ENCODE measurements at regions not wholly inside any gene's neighbourhood (a gene's known extent, or its start where the extent isn't known, plus 50 kb on each side); places are given as distances from the start of the nearest gene placed in this dataset.
"Not testable (repeated sequence)": the region's sequence is repeated elsewhere in the genome, so short reads cannot be mapped to it uniquely, and the experiment has no call there.

DNA sequence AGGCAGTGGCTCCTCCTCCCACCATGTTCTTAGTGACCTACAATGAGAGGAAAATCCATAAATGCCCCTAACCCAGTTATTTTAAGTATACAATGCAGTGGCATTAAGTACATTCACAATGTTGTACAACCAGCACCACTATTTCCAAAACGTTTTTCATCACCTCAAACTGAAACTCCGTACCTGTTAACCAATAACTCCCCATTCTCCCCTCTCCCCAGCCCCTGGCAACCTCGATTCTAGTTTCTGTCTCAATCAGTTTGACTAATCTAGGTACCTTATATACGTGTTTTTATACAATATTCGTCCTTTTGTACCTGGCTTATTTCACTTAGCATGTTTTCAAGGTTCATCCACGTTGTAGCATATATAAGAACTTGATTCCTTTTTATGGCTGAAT lies 198.8 kb downstream of the BCL2L11 start:
- H3K27ac Mint-ChIP-seq; intact Hi-C loops (cut with micrococcal nuclease); H3K27me3 Mint-ChIP-seq (ENCODE audit: low read depth); H3K9me3 Mint-ChIP-seq; CTCF ChIA-PET; H3K36me3 Mint-ChIP-seq (ENCODE audit: low read depth): not testable (repeated sequence)
- peaks cover 17% of the 10 kb centered on the region for H3K4me1 Mint-ChIP-seq (ENCODE audit: low read depth)
- peak; percentile 15 for DNase-seq
- H3K4me3 Mint-ChIP-seq, result peak overlapping the region; percentile 27

DNA sequence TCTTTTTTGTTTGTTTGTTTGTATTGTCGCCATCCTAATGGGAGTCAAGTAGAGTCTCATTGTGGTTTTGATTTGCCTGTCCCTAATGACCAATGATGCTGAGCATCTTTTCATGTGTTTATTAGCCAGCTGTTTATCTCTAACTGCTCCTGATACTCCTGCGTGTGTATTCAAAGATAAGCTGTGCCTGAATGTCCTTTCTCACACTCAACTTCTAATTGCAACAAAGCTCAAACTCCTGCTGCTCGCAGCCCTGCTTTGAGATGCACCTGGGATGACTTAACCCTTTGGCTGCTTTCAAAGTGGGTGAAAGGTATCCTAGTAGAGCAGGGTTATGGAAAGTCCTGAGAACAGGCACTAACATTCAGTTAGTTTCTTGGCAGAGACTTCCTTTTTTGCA lies 199.6 kb downstream of the BCL2L11 start:
- DNase-seq; H3K27ac Mint-ChIP-seq; H3K4me3 Mint-ChIP-seq; CTCF ChIA-PET; H3K27me3 Mint-ChIP-seq (ENCODE audit: low read depth); intact Hi-C loops (cut with micrococcal nuclease); H3K36me3 Mint-ChIP-seq (ENCODE audit: low read depth); H3K9me3 Mint-ChIP-seq: not testable (repeated sequence)
- H3K4me1 Mint-ChIP-seq (ENCODE audit: low read depth), result peaks cover 17% of the 10 kb centered on the region

DNA sequence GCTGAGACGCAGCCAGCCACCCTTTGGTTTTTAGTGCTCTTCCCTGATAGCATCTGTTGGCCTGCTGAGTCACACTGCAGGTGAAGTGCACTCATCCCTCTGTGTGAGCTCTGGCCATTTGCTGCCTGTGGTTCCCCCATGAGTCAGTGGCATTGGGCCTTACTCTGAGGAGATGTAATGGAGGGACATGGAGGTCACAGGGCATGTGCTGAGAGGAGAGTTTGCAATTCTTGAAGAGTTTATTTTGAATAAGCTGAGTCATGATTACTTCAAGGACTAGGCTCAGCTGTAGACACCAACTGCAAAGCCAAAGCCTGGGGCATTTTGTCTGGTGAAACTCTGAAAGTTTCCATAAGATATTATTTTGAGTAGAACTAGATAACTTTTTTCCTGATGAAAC lies 200.3 kb downstream of the BCL2L11 start:
- CTCF ChIA-PET; H3K4me3 Mint-ChIP-seq; H3K36me3 Mint-ChIP-seq (ENCODE audit: low read depth); DNase-seq; intact Hi-C loops (cut with micrococcal nuclease); H3K27ac Mint-ChIP-seq; H3K27me3 Mint-ChIP-seq (ENCODE audit: low read depth); H3K9me3 Mint-ChIP-seq: not testable (repeated sequence)
- peaks cover 15% of the 10 kb centered on the region for H3K4me1 Mint-ChIP-seq (ENCODE audit: low read depth)

DNA sequence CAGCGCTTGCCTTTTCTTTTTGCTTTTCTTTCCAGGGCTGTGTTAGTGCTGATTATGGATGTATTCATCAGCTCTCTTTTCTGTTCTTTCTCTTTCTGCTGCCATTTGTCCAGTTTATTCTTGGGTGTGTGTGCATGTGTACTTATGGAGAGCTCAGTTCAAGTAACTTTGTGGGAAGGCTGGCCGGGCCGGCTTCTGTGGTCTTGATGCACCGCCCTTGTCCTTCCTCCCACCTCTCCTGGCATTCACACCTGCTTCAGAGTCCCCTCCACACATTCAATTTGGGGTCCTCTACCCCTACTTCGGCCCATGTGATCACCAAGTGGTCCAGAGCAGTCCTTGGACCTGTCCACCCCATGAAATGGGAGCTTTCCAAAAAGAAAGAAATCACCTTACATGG lies 202.7 kb downstream of the BCL2L11 start:
- intact Hi-C loops (cut with micrococcal nuclease); DNase-seq; H3K27me3 Mint-ChIP-seq (ENCODE audit: low read depth); H3K4me1 Mint-ChIP-seq (ENCODE audit: low read depth); H3K36me3 Mint-ChIP-seq (ENCODE audit: low read depth); H3K9me3 Mint-ChIP-seq; CTCF ChIA-PET; H3K4me3 Mint-ChIP-seq; H3K27ac Mint-ChIP-seq: not testable (repeated sequence)

DNA sequence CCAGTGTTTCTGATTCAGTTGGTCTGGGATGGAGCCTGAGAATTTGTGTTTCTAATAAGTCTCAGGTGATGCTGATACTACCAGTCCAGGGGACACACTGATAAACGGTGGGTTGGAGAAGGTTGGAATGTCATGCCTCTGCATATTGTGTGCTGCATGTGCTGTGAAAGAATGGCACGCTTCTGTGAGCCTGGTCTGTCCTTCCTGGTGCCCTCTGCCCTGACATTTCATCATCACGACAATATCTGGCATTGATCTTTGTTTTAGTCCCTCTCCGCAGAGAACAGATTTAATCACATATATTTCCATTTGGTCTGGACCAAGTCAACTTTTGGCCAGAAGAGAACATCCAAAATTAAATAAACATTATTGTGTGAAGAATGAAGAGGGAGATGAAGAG lies 207.0 kb downstream of the BCL2L11 start:
- H3K4me1 Mint-ChIP-seq (ENCODE audit: low read depth); H3K4me3 Mint-ChIP-seq; CTCF ChIA-PET; intact Hi-C loops (cut with micrococcal nuclease); H3K9me3 Mint-ChIP-seq; H3K36me3 Mint-ChIP-seq (ENCODE audit: low read depth); H3K27me3 Mint-ChIP-seq (ENCODE audit: low read depth); H3K27ac Mint-ChIP-seq; DNase-seq: not testable (repeated sequence)

DNA sequence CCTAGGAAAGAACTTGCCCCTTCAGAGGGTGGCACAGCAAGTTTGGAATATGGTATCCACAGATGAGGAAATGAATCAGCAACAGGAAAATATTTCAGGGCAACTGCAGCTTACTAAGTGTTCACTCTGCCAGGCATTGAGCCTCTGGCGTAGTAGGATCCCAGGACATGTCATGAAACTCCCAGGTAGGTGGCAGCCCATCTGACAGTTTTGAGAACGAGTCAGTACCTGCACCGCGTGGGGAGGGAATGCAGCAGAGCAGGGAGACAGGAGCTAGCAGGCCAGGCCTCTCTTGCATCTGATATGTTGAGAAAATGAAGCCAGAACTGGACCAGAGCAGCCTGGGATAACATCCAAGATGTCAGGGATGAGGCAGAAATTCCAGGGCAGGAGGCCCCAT lies 208.6 kb downstream of the BCL2L11 start:
- H3K27me3 Mint-ChIP-seq (ENCODE audit: low read depth); H3K36me3 Mint-ChIP-seq (ENCODE audit: low read depth); H3K9me3 Mint-ChIP-seq; H3K4me1 Mint-ChIP-seq (ENCODE audit: low read depth); CTCF ChIA-PET; H3K27ac Mint-ChIP-seq; intact Hi-C loops (cut with micrococcal nuclease); H3K4me3 Mint-ChIP-seq; DNase-seq: not testable (repeated sequence)

DNA sequence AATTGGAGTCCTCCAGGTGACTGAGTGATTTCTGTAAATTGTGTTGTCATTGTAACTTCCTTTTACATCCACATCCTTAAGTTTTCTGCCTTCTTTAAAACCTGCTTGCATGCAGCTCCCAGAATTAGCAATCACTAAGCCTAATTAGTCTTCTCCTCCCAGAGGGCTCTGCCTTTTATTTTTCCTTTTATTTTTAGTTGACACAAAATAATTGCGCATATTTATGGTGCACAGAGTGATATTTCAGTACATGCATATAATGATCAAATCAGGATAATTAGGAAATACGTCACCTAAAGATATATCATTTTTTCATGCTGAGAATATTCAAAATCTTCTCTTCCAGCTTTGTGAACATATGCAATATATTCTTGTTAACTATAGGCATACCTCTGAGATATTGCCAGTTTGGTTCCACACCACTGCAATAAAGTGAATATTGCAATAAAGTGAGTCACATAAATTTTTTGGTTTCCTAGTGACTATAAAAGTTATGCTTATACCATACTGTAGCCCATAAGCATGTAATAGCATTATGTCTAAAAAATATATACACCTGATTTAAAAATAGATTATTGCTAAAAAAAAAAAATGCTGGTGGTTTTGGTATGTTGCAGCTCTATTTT lies 210.5 kb downstream of the BCL2L11 start:
- intact Hi-C loops (cut with micrococcal nuclease); H3K36me3 Mint-ChIP-seq (ENCODE audit: low read depth); DNase-seq; H3K9me3 Mint-ChIP-seq; H3K4me3 Mint-ChIP-seq; H3K27me3 Mint-ChIP-seq (ENCODE audit: low read depth); H3K27ac Mint-ChIP-seq; H3K4me1 Mint-ChIP-seq (ENCODE audit: low read depth); CTCF ChIA-PET: not testable (repeated sequence)

DNA sequence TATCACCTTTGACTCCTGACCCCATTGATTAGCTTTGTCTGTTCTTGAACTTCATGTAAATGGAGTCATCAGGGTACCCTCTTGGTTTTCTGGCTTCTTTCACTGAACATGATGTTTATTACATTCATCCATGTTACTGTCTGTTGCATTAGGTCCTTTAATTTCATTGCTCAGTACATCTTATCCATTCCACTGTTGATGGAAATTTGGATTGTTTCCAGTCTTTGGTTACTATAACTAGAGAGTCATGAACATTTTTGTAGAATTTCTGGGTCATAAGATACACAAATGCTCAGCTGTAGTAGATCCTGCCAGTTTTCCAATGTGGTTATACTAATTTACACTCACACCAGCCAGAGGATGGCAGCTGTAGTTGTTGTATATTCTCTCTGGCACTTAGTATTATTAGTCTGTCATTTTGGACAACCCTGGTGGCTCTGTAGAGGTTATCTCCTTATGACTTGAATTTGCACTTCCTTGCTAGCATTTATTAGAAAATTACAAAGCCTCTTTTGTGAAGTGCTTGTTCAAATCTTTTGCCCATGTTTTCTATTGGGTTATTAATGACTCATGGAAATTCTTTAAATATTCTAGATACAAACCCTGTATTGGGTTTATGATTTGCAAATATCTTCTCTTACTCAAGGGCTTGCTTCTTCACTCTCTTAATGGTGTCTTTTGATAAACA lies 214.7 kb downstream of the BCL2L11 start:
- H3K4me3 Mint-ChIP-seq; CTCF ChIA-PET; H3K9me3 Mint-ChIP-seq; H3K27ac Mint-ChIP-seq; H3K27me3 Mint-ChIP-seq (ENCODE audit: low read depth); H3K36me3 Mint-ChIP-seq (ENCODE audit: low read depth); intact Hi-C loops (cut with micrococcal nuclease); DNase-seq; H3K4me1 Mint-ChIP-seq (ENCODE audit: low read depth): not testable (repeated sequence)

DNA sequence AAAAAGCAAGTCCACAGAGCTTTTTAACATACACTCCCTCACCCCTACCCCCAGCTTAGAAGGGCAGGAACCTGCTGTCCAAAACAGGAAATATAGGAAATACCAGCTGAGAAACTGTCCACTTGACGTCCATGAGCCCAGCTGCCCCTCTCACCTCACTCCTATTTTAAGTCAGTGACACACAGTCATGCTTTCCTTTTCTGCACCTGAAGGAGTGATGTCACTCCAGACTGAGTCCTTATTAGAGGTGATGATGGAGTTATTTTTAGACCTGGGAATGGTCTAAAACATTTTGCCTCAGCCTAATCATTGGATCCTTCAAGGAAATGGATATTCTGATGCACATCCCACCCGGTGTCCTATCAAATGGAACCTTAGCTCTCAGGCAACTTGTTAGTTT lies 217.8 kb downstream of the BCL2L11 start:
- H3K4me1 Mint-ChIP-seq (ENCODE audit: low read depth); H3K27me3 Mint-ChIP-seq (ENCODE audit: low read depth); H3K4me3 Mint-ChIP-seq: not testable (repeated sequence)

DNA sequence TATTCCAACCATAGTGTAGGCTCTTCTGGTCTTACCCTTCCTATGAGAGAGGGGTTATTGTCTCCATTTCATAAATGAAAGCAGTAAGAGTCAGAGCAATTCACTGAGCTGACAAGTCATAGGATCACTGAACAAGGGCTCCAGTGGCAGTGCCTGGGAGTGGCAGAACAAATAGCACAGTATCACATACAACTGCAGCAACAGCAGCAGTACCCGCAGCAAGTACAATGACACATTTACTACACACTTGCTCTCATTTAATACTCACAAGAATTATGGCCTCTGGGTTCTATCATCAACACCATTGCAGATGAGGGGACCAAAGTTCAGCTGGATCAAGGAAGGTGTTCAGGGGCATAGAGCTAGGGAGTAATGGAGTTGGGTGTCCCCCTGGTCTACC lies 218.8 kb downstream of the BCL2L11 start:
- H3K36me3 Mint-ChIP-seq (ENCODE audit: low read depth); H3K27ac Mint-ChIP-seq; intact Hi-C loops (cut with micrococcal nuclease); H3K9me3 Mint-ChIP-seq; DNase-seq; H3K4me1 Mint-ChIP-seq (ENCODE audit: low read depth); CTCF ChIA-PET; H3K27me3 Mint-ChIP-seq (ENCODE audit: low read depth); H3K4me3 Mint-ChIP-seq: not testable (repeated sequence)

More for the DNA sequence above, 217.8 kb downstream of the BCL2L11 start:
- H3K9me3 Mint-ChIP-seq; intact Hi-C loops (cut with micrococcal nuclease); H3K36me3 Mint-ChIP-seq (ENCODE audit: low read depth); DNase-seq; H3K27ac Mint-ChIP-seq; CTCF ChIA-PET: not testable (repeated sequence)

DNA sequence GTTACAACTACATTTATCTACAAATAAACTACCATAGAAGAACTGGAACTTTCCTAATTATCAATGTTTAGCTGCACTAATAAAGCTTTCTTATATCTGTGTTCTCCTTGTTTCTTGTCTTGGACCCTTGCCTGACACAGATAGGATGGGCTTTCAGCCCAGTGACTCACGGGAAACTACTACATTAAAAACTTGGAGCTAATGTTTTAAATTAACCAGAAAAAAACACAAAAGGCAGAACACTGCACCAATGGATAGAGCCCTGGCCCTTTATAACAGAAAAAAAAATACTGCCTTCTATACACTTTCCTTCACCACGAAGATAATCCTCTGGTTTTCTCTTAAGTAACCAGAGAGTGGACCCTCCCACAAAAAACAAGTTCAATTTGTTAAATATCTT lies 223.9 kb downstream of the BCL2L11 start:
- H3K9me3 Mint-ChIP-seq; CTCF ChIA-PET; intact Hi-C loops (cut with micrococcal nuclease); H3K4me3 Mint-ChIP-seq; H3K27ac Mint-ChIP-seq; H3K4me1 Mint-ChIP-seq (ENCODE audit: low read depth); DNase-seq; H3K36me3 Mint-ChIP-seq (ENCODE audit: low read depth); H3K27me3 Mint-ChIP-seq (ENCODE audit: low read depth): not testable (repeated sequence)

DNA sequence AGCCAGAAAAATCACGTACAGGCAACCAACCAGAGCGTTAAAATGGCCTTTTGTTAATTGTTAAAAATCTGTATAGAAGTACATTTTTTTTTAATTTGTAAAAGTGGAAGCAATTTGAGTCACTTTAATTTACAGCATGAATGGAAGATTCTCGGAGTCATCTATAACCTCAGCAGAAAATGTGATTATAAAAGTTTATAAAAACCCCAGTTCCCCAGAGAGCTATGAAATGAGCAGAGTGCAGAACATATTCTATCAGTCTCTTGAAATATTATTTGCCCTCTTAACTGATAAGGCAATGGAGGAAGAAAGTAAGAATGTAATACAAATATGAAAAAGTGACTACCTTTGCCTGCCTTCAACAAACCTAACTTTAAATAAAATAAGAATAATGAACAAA lies 224.7 kb downstream of the BCL2L11 start:
- DNase-seq; CTCF ChIA-PET; H3K4me1 Mint-ChIP-seq (ENCODE audit: low read depth); H3K27me3 Mint-ChIP-seq (ENCODE audit: low read depth); H3K27ac Mint-ChIP-seq; H3K36me3 Mint-ChIP-seq (ENCODE audit: low read depth); intact Hi-C loops (cut with micrococcal nuclease); H3K4me3 Mint-ChIP-seq; H3K9me3 Mint-ChIP-seq: not testable (repeated sequence)

DNA sequence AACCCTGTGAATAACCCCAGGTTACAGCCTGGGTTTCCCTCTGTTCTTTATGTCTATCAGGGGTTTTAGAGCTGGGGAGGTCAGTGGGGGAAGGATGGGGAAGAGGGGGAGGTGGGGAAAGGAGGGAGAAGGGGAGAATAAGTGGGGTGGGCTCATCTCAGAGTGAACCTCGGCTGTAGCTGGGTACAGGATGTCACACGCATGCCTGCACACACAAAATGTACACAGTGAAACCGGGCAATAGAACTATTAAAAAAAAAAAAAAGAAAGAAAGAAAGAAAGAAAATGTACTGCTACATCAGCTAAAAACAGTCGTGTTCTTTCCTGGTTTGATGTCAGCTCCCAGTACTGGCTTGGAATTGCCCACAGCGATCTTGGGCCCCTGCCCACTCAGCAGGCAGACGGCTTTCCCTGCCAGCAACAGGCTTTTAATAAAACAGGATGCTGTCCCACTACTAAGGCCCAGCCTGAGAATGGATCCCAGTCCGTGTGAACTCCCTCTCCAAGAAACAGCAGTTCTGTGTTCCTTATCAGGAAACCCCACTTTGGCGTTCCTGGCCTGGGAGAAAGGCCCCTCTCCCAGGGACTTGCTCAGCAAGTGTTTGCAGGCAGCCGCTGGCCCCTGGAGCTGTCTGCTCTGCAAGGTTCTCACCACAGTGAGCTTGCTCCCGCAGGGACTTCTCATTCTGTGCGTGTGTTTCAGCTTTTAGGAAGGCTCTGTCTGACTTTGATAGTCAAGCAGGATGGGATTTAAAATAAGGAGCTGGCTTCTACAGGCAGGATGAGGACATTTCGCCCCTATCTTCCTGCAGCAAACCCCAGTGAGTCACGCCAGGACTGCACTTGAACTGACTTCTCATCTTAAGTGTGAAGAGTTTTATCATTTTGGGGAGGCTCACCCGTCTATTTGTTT lies 225.6 kb downstream of the BCL2L11 start:
- H3K36me3 Mint-ChIP-seq (ENCODE audit: low read depth); H3K27me3 Mint-ChIP-seq (ENCODE audit: low read depth); H3K4me3 Mint-ChIP-seq: not testable (repeated sequence)

More for the DNA sequence above, 225.6 kb downstream of the BCL2L11 start:
- H3K4me1 Mint-ChIP-seq (ENCODE audit: low read depth); intact Hi-C loops (cut with micrococcal nuclease); H3K9me3 Mint-ChIP-seq; H3K27ac Mint-ChIP-seq; CTCF ChIA-PET; DNase-seq: not testable (repeated sequence)
